MCF 10A (cell line): ENCODE measurements at regions not wholly inside any gene's neighbourhood (a gene's known extent, or its start where the extent isn't known, plus 50 kb on each side); places are given as distances from the start of the nearest gene placed in this dataset.

Experiments used
- BruUV-seq: library from RNA; stranded (reverse); fragments of 400-500 nt; replicated peaks from 2 replicates; lab custom pipeline; 2021; lab: Mats Ljungman, UMichigan
- CTCF ChIA-PET: fragments of 300-600 bp; sonication (Branson Sonifier 250); formaldehyde crosslinking; extraction: SDS; loops from one replicate; lab custom pipeline; 2021; ENCODE audit warnings: antibody characterized with exemption, inconsistent platforms; lab: Yijun Ruan, JAX
- POLR2A ChIA-PET: fragments of 300-600, 350-650 bp; sonication (Branson Sonifier 250); formaldehyde crosslinking; extraction: SDS; loops from one replicate; lab custom pipeline; 2020; ENCODE audit warnings: antibody characterized with exemption, inconsistent platforms; lab: Yijun Ruan, JAX
- DNase-seq: peaks from one replicate; pipeline ENCODE4 v3.0.0-alpha.2; 2018; ENCODE audit not compliant: unreplicated experiment
- H3K27ac Mint-ChIP-seq: one replicate; pipeline ENCODE4 v1.8.0; 2022; ENCODE audit warnings: mild to moderate bottlenecking, low read depth, mixed read lengths; ENCODE audit not compliant: unreplicated experiment
- H3K27me3 Mint-ChIP-seq: one replicate; pipeline ENCODE4 v1.8.0; 2022; ENCODE audit warnings: mixed read lengths; ENCODE audit not compliant: insufficient read depth, unreplicated experiment
- H3K36me3 Mint-ChIP-seq: one replicate; pipeline ENCODE4 v1.8.0; 2022; ENCODE audit warnings: mild to moderate bottlenecking, moderate library complexity, mixed read lengths; ENCODE audit not compliant: insufficient read depth, unreplicated experiment
- H3K4me1 Mint-ChIP-seq: one replicate; pipeline ENCODE4 v1.8.0; 2022; ENCODE audit warnings: mixed read lengths; ENCODE audit not compliant: insufficient read depth, unreplicated experiment
- H3K4me3 Mint-ChIP-seq: one replicate; pipeline ENCODE4 v1.8.0; 2022; ENCODE audit warnings: mild to moderate bottlenecking, moderate library complexity, mixed read lengths; ENCODE audit not compliant: unreplicated experiment
- H3K9me3 Mint-ChIP-seq: one replicate; pipeline ENCODE4 v1.8.0; 2022; ENCODE audit warnings: mixed read lengths; ENCODE audit not compliant: unreplicated experiment
- CTCF ChIP-seq: fragments of 200-600 bp; IDR thresholded peaks from one replicate; pipeline ENCODE4 v1.8.0; 2022; ENCODE audit warnings: antibody characterized with exemption, mild to moderate bottlenecking; ENCODE audit not compliant: unreplicated experiment
- intact Hi-C: fragments of 100-400 bp; cut with micrococcal nuclease; formaldehyde crosslinking; loops from 2 replicates; pipeline ENCODE4 v1.14.1; 2022

GRCh38 chr2:16033032-16033293 is 92.6 kb downstream of the MYCN start:
- no peaks in the 10 kb centered on the region for H3K27me3 Mint-ChIP-seq
- TF ChIP-seq CTCF = no peak
- H3K27ac Mint-ChIP-seq = no peak overlapping the region
- no TSS peak for BruUV-seq
- H3K4me3 Mint-ChIP-seq = no peak overlapping the region
- no peak for DNase-seq
- ChIA-PET CTCF (interaction anchor here (0.7 to 1.1 kb wide), 2 partner anchors 18 to 49 kb away, joined by 3 to 4 read pairs; no protein-coding TSS in a partner anchor), POLR2A (no interaction called here)
- H3K4me1 Mint-ChIP-seq = no peaks in the 10 kb centered on the region
- H3K9me3 Mint-ChIP-seq = no peaks in the 10 kb centered on the region
- no peaks in the 10 kb centered on the region for H3K36me3 Mint-ChIP-seq
- intact Hi-C loops = no loop called here

- no TSS peak for BruUV-seq
- Mint-ChIP-seq H3K27me3 (no peaks in the 10 kb centered on the region), H3K27ac (no peak overlapping the region), H3K36me3 (no peaks in the 10 kb centered on the region), H3K4me1 (no peaks in the 10 kb centered on the region), H3K4me3 (no peak overlapping the region), H3K9me3 (no peaks in the 10 kb centered on the region)
- intact Hi-C loops = no loop called here
- DNase-seq = no peak
- CTCF ChIA-PET = interaction anchor here (0.7 to 1.1 kb wide), 2 partner anchors 19 to 48 kb away, joined by 3 to 4 read pairs; no protein-coding TSS in a partner anchor
- POLR2A ChIA-PET = no interaction called here
- no peak for TF ChIP-seq CTCF
Observed at GRCh38 chr2:16032282-16033031, 92.1 kb downstream of the MYCN start.

GRCh38 chr2:16031848-16032159 is 91.5 kb downstream of the MYCN start:
- H3K36me3 Mint-ChIP-seq = no peaks in the 10 kb centered on the region
- POLR2A ChIA-PET = no interaction called here
- H3K4me3 Mint-ChIP-seq = no peak overlapping the region
- BruUV-seq = no TSS peak
- H3K27ac Mint-ChIP-seq = no peak overlapping the region
- no peak for TF ChIP-seq CTCF
- no peaks in the 10 kb centered on the region for H3K9me3 Mint-ChIP-seq
- no peaks in the 10 kb centered on the region for H3K4me1 Mint-ChIP-seq
- CTCF ChIA-PET = no interaction called here
- H3K27me3 Mint-ChIP-seq = no peaks in the 10 kb centered on the region
- peak; percentile 27 for DNase-seq
- intact Hi-C loops = no loop called here

DNA sequence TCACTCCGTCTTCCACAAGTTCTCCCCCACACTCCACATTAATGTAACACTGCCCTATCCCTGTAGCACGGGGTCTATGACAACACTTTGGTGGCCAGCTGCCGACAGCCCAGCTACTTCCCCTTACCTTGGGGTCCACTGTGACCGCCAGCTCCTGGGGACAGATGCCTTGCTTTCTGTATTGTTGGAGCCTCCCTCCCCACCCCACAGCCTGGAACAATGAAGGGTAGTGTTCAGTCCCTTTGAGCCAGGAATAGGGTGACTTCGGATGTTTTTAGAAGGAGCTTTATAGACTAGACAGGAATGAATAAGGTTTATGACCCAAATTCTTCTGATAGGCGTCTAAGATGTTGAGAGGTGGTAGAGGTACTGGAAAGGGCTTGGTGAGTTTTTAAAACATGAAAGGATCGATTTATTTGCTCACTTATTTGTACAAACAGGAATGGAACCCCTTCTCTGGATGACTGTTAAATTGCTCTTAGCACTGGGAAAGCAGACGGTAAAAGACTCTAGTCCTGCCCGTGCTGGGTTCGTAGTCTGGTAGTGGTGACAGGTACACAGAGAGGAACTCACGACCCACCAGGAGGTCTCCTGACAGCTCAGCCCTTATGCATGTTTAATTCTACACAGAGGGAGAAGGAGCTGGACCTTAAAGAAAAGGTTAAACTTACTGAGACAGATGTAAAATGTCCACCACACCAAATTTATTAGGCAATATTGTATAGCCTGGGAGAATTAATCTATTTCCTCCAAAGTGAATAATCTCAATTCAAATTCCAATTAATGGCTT is 90.9 kb downstream of the MYCN start:
- H3K27me3 Mint-ChIP-seq = no peaks in the 10 kb centered on the region
- CTCF ChIA-PET = no interaction called here
- no peaks in the 10 kb centered on the region for H3K4me1 Mint-ChIP-seq
- H3K4me3 Mint-ChIP-seq = no peak overlapping the region
- H3K36me3 Mint-ChIP-seq = no peaks in the 10 kb centered on the region
- TF ChIP-seq CTCF = no peak
- peaks cover 1% of the 10 kb centered on the region for H3K9me3 Mint-ChIP-seq
- POLR2A ChIA-PET = no interaction called here
- no peak overlapping the region for H3K27ac Mint-ChIP-seq
- DNase-seq = no peak
- BruUV-seq = no TSS peak
- intact Hi-C loops = no loop called here
